Sigmoid colon (tissue), 6 donors: ENCODE measurements at regions not wholly inside any gene's neighbourhood (a gene's known extent, or its start where the extent isn't known, plus 50 kb on each side); places are given as distances from the start of the nearest gene placed in this dataset.

ENCODE experiments used
- DNase-seq: peaks from one replicate; pipeline ENCODE4 v3.0.0-alpha.2; 2019
- H3K27ac ChIP-seq, 4 donors: fragments of 200-600 bp; sonication (generic); one replicate each; pipeline ENCODE4 v1.5.1; 2016 to 2019; ENCODE audit warnings: mild to moderate bottlenecking in 1 of 4
- H3K27me3 ChIP-seq, 3 donors: fragments of 200-600 bp; sonication (generic); one replicate each; pipeline ENCODE4 v1.5.1; 2019; ENCODE audit warnings: mild to moderate bottlenecking in 1 of 3
- H3K36me3 ChIP-seq, 4 donors: fragments of 200-600 bp; sonication (generic); one replicate each; pipeline ENCODE4 v1.5.1; 2016 to 2019
- H3K4me1 ChIP-seq, 4 donors: fragments of 200-600 bp; sonication (generic); one replicate each; pipeline ENCODE4 v1.5.1; 2017 to 2019
- H3K4me3 ChIP-seq, 4 donors: fragments of 200-600 bp; sonication (generic); one replicate each; pipeline ENCODE4 v1.5.1; 2017 to 2019; ENCODE audit warnings: mild to moderate bottlenecking in 2 of 4, moderate library complexity in 1 of 4
- H3K9me3 ChIP-seq, 4 donors: fragments of 200-600 bp in 3 of 4; sonication (generic) in 3 of 4; one replicate each; pipeline versions ENCODE4 v1.5.1 to v1.6.1; 2013 to 2019
- CTCF ChIP-seq, 4 experiments: fragments of 450-650 bp in 3 of 4; fragments of 200-600 bp in 1 of 4; IDR thresholded peaks; one replicate each; pipeline ENCODE4 v1.5.1; 2016 to 2019; ENCODE audit warnings: antibody characterized with exemption in 4 of 4, mild to moderate bottlenecking in 3 of 4, moderate library complexity in 2 of 4
- EP300 ChIP-seq, 4 donors: sonication (generic); formaldehyde crosslinking; IDR thresholded peaks; one replicate each; pipeline ENCODE4 v1.6.1; 2017; ENCODE audit warnings: antibody characterized with exemption in 4 of 4
- POLR2A ChIP-seq, 2 donors: fragments of 450-650 bp; IDR thresholded peaks; one replicate each; pipeline ENCODE4 v1.6.1; 2016; ENCODE audit warnings: antibody characterized with exemption in 2 of 2, mild to moderate bottlenecking in 2 of 2, moderate library complexity in 2 of 2
- POLR2AphosphoS5 ChIP-seq, 4 donors: sonication (generic); formaldehyde crosslinking; IDR thresholded peaks; one replicate each; pipeline ENCODE4 v1.6.1; 2017; ENCODE audit warnings: antibody characterized with exemption in 4 of 4
- WGBS, 2 donors: extraction: QIAGEN DNeasy Blood & Tissue Kit; methylation state at CpG; one replicate each; pipeline ENCODE4 v1.1.7; 2013; 5-methylcytosine and 5-hydroxymethylcytosine counted together
- intact Hi-C: fragments of 100-400 bp; cut with DNase I; formaldehyde crosslinking; loops from one replicate; pipeline ENCODE4 v1.15.1; 2023
- donor health status: healthy with polysubstance abuse.
- donor health status: healthy.

GRCh38 chr17:5843366-5844026, 226.7 kb upstream of the WSCD1 start:
- no peaks in the 10 kb centered on the region for H3K4me1 ChIP-seq
- no peaks in the 10 kb centered on the region for H3K27me3 ChIP-seq
- no peaks in the 10 kb centered on the region for H3K9me3 ChIP-seq
- no peak for DNase-seq
- H3K4me3 ChIP-seq = no peak overlapping the region
- TF ChIP-seq POLR2AphosphoS5 (IDR thresholded peaks at IDR 0.05) (no peak), EP300 (IDR thresholded peaks at IDR 0.05) (no peak), CTCF (IDR thresholded peaks at IDR 0.05) (no peak), POLR2A (IDR thresholded peaks at IDR 0.05) (no peak)
- intact Hi-C loops = no loop called here
- no peaks in the 10 kb centered on the region for H3K36me3 ChIP-seq
- H3K27ac ChIP-seq = no peak overlapping the region
- WGBS, 2 donors = 88 to 92% methylated on average over 14 of the region's 14 CpGs

- Histone ChIP-seq H3K9me3 (no peaks in the 10 kb centered on the region), H3K4me1 (no peaks in the 10 kb centered on the region), H3K36me3 (no peaks in the 10 kb centered on the region), H3K27ac (no peak overlapping the region), H3K4me3 (no peak overlapping the region), H3K27me3 (no peaks in the 10 kb centered on the region)
- 86 to 88% methylated on average over 5 of the region's 5 CpGs for WGBS, 2 donors
- DNase-seq = no peak
- intact Hi-C loops = no loop called here
- TF ChIP-seq POLR2AphosphoS5 (IDR thresholded peaks at IDR 0.05) (no peak), EP300 (IDR thresholded peaks at IDR 0.05) (no peak), CTCF (IDR thresholded peaks at IDR 0.05) (no peak), POLR2A (IDR thresholded peaks at IDR 0.05) (no peak)
These were observed 224.2 kb upstream of the WSCD1 start for GRCh38 chr17:5846001-5846400.

- Histone ChIP-seq H3K4me1 (no peaks in the 10 kb centered on the region), H3K4me3 (no peak overlapping the region), H3K9me3 (no peaks in the 10 kb centered on the region), H3K27ac (no peak overlapping the region), H3K36me3 (no peaks in the 10 kb centered on the region), H3K27me3 (no peaks in the 10 kb centered on the region)
- TF ChIP-seq POLR2AphosphoS5 (IDR thresholded peaks at IDR 0.05) (no peak), POLR2A (IDR thresholded peaks at IDR 0.05) (no peak), CTCF (IDR thresholded peaks at IDR 0.05) (no peak), EP300 (IDR thresholded peaks at IDR 0.05) (no peak)
- no peak for DNase-seq
- intact Hi-C loops = no loop called here
- 85% methylated on average over 7 of the region's 7 CpGs for WGBS, 2 donors
These were observed 215.2 kb upstream of the WSCD1 start for GRCh38 chr17:5854871-5855554.

- Histone ChIP-seq H3K4me3 (no peak overlapping the region), H3K27ac (no peak overlapping the region), H3K4me1 (no peaks in the 10 kb centered on the region), H3K27me3 (no peaks in the 10 kb centered on the region), H3K9me3 (no peaks in the 10 kb centered on the region), H3K36me3 (no peaks in the 10 kb centered on the region)
- no peak for DNase-seq
- 62 to 66% methylated on average over 4 of the region's 4 CpGs for whole genome bisulfite sequencing, 2 donors
- TF ChIP-seq EP300 (IDR thresholded peaks at IDR 0.05) (no peak), POLR2A (IDR thresholded peaks at IDR 0.05) (no peak), POLR2AphosphoS5 (IDR thresholded peaks at IDR 0.05) (no peak), CTCF (IDR thresholded peaks at IDR 0.05) (no peak)
- intact Hi-C loops = no loop called here
These were observed 208.9 kb upstream of the WSCD1 start for GRCh38 chr17:5861246-5861645.
